PC-3 (cell line): ENCODE measurements at regions not wholly inside any gene's neighbourhood (a gene's known extent, or its start where the extent isn't known, plus 50 kb on each side); places are given as distances from the start of the nearest gene placed in this dataset.

ENCODE experiments used
- ATAC-seq: fragments of 200-7000 bp; cut with Tn5 transposase; 2 replicates; pipeline ENCODE4 v1.9.1; 2020; ENCODE audit warnings: mild to moderate bottlenecking, moderate library complexity
- BruUV-seq: library from RNA; stranded (reverse); fragments of 400-500 nt; replicated peaks from 2 replicates; lab custom pipeline; 2021; lab: Mats Ljungman, UMichigan
- CTCF ChIA-PET: fragments of 300-600 bp; sonication (Branson Sonifier 250); formaldehyde crosslinking; loops from one replicate; lab custom pipeline; 2022; ENCODE audit warnings: antibody characterized with exemption; lab: Charles Lee
- POLR2A ChIA-PET: fragments of 300-600 bp; sonication (Branson Sonifier 250); formaldehyde crosslinking; loops from one replicate; lab custom pipeline; 2022; ENCODE audit warnings: antibody characterized with exemption; ENCODE audit not compliant: unreplicated experiment; lab: Charles Lee
- DNase-seq: peaks from one replicate; pipeline ENCODE4 v3.0.0-alpha.2; 2015
- H2AFZ ChIP-seq: fragments of 300-600 bp; sonication (generic); 2 replicates; pipeline ENCODE4 v1.6.0; 2016; ENCODE audit warnings: antibody characterized with exemption, low read length
- H3F3A ChIP-seq: fragments of 300-600 bp; sonication (generic); one replicate; pipeline ENCODE4 v1.6.0; 2017; ENCODE audit warnings: antibody characterized with exemption, low read length, control low read depth, mild to moderate bottlenecking; ENCODE audit not compliant: unreplicated experiment
- H3K27ac ChIP-seq: fragments of 300-600 bp; sonication (generic); 2 replicates; pipeline ENCODE4 v1.5.1; 2016; ENCODE audit warnings: mild to moderate bottlenecking, low read length
- H3K27me3 ChIP-seq: fragments of 300-600 bp; sonication (generic); 2 replicates; pipeline ENCODE4 v1.6.1; 2016; ENCODE audit warnings: low read length, mixed read lengths
- H3K36me3 ChIP-seq: fragments of 300-600 bp; sonication (generic); 2 replicates; pipeline ENCODE4 v1.6.1; 2016; ENCODE audit warnings: low read depth, mixed run types, low read length, mixed read lengths
- H3K4me1 ChIP-seq: fragments of 300-600 bp; sonication (generic); 2 replicates; pipeline ENCODE4 v1.5.1; 2016; ENCODE audit warnings: low read length; ENCODE audit not compliant: insufficient read depth
- H3K4me2 ChIP-seq: fragments of 300-600 bp; sonication (generic); 2 replicates; pipeline ENCODE4 v1.6.0; 2016; ENCODE audit warnings: low read length
- H3K4me3 ChIP-seq: fragments of 300-600 bp; sonication (generic); 2 replicates; pipeline ENCODE4 v1.5.1; 2016; ENCODE audit warnings: mild to moderate bottlenecking, low read length, mixed read lengths
- H3K79me2 ChIP-seq: fragments of 300-600 bp; sonication (generic); 2 replicates; pipeline ENCODE4 v1.6.1; 2017; ENCODE audit warnings: low read length, mixed read lengths
- H3K9ac ChIP-seq: fragments of 300-600 bp; sonication (generic); 2 replicates; pipeline ENCODE4 v1.6.0; 2016; ENCODE audit warnings: mild to moderate bottlenecking, low read length
- H3K9me2 ChIP-seq: fragments of 300-600 bp; sonication (generic); replicated peaks from 2 replicates; pipeline ENCODE4 v1.6.1; 2016; ENCODE audit warnings: mixed run types, low read length, mixed read lengths
- H3K9me3 ChIP-seq: fragments of 300-600 bp; sonication (generic); 2 replicates; pipeline ENCODE4 v1.6.1; 2016; ENCODE audit warnings: low read length, mixed read lengths
- H4K20me1 ChIP-seq: fragments of 300-600 bp; sonication (generic); 2 replicates; pipeline ENCODE4 v1.6.1; 2016; ENCODE audit warnings: low read length, mixed read lengths
- CTCF ChIP-seq: fragments of 300-600 bp; sonication (generic); conservative IDR thresholded peaks from 2 replicates; pipeline ENCODE4 v1.5.1; 2017; ENCODE audit warnings: antibody characterized with exemption, low read depth, mild to moderate bottlenecking, low read length
- EZH2 ChIP-seq: fragments of 300-600 bp; sonication (generic); IDR thresholded peaks from one replicate; pipeline ENCODE4 v1.6.1; 2017; ENCODE audit warnings: antibody characterized with exemption, mild to moderate bottlenecking, low read length; ENCODE audit not compliant: unreplicated experiment
- EZH2phosphoT487 ChIP-seq: fragments of 300-600 bp; sonication (generic); IDR thresholded peaks from 2 replicates; pipeline ENCODE4 v1.6.1; 2018; ENCODE audit warnings: mild to moderate bottlenecking, antibody characterized with exemption, low read length, borderline replicate concordance
- intact Hi-C: fragments of 100-400 bp; cut with micrococcal nuclease; formaldehyde crosslinking; loops from 2 replicates; pipeline ENCODE4 v1.9.0; 2023

GRCh38 chr20:11843289-11843688 lies 74.4 kb upstream of the BTBD3 start:
- no peak overlapping the region for H3K27ac ChIP-seq
- no peak overlapping the region for H3K9ac ChIP-seq
- BruUV-seq, result no TSS peak
- no peaks in the 10 kb centered on the region for H4K20me1 ChIP-seq
- no peak for DNase-seq
- H3K4me3 ChIP-seq, result no peak overlapping the region
- H2AFZ ChIP-seq, result no peak overlapping the region
- CTCF ChIA-PET, result no interaction called here
- H3K4me2 ChIP-seq, result no peak overlapping the region
- no peaks in the 10 kb centered on the region for H3K27me3 ChIP-seq
- no peaks in the 10 kb centered on the region for H3F3A ChIP-seq
- no peak for TF ChIP-seq EZH2phosphoT487
- no peak for TF ChIP-seq CTCF
- TF ChIP-seq EZH2, result no peak
- POLR2A ChIA-PET, result no interaction called here
- intact Hi-C loops, result no loop called here
- no peaks in the 10 kb centered on the region for H3K36me3 ChIP-seq
- H3K79me2 ChIP-seq, result no peaks in the 10 kb centered on the region
- no peaks in the 10 kb centered on the region for H3K9me2 ChIP-seq
- H3K9me3 ChIP-seq, result no peaks in the 10 kb centered on the region
- peaks cover 11% of the 10 kb centered on the region for H3K4me1 ChIP-seq
- no peak for ATAC-seq

GRCh38 chr20:11844691-11845090 lies 73.0 kb upstream of the BTBD3 start:
- no peak overlapping the region for H3K9ac ChIP-seq
- BruUV-seq, result no TSS peak
- no peaks in the 10 kb centered on the region for H4K20me1 ChIP-seq
- TF ChIP-seq CTCF, result no peak
- no peak for TF ChIP-seq EZH2phosphoT487
- no peak for TF ChIP-seq EZH2
- no peaks in the 10 kb centered on the region for H3K79me2 ChIP-seq
- no peak overlapping the region for H3K27ac ChIP-seq
- intact Hi-C loops, result no loop called here
- peaks cover 25% of the 10 kb centered on the region for H3K4me1 ChIP-seq
- H3K9me2 ChIP-seq, result no peaks in the 10 kb centered on the region
- H3K36me3 ChIP-seq, result no peaks in the 10 kb centered on the region
- H2AFZ ChIP-seq, result no peak overlapping the region
- CTCF ChIA-PET, result no interaction called here
- H3K4me3 ChIP-seq, result no peak overlapping the region
- POLR2A ChIA-PET, result no interaction called here
- no peak overlapping the region for H3K4me2 ChIP-seq
- DNase-seq, result no peak
- H3F3A ChIP-seq, result no peaks in the 10 kb centered on the region
- no peak for ATAC-seq
- H3K9me3 ChIP-seq, result no peaks in the 10 kb centered on the region
- no peaks in the 10 kb centered on the region for H3K27me3 ChIP-seq

GRCh38 chr20:11845340-11845739 lies 72.4 kb upstream of the BTBD3 start:
- peaks cover 31% of the 10 kb centered on the region for H3K4me1 ChIP-seq

More at GRCh38 chr20:11845340-11845739, 72.4 kb upstream of the BTBD3 start:
- H3K27ac ChIP-seq, result no peak overlapping the region
- H4K20me1 ChIP-seq, result no peaks in the 10 kb centered on the region
- no peak overlapping the region for H2AFZ ChIP-seq
- intact Hi-C loops, result no loop called here
- POLR2A ChIA-PET, result no interaction called here
- no peak overlapping the region for H3K9ac ChIP-seq
- CTCF ChIA-PET, result no interaction called here
- H3K9me3 ChIP-seq, result no peaks in the 10 kb centered on the region
- no peaks in the 10 kb centered on the region for H3K36me3 ChIP-seq
- no peak for DNase-seq
- no peak overlapping the region for H3K4me3 ChIP-seq
- H3K9me2 ChIP-seq, result no peaks in the 10 kb centered on the region
- H3K27me3 ChIP-seq, result no peaks in the 10 kb centered on the region
- H3K79me2 ChIP-seq, result no peaks in the 10 kb centered on the region
- BruUV-seq, result no TSS peak
- ATAC-seq, result no peak
- no peaks in the 10 kb centered on the region for H3F3A ChIP-seq
- no peak overlapping the region for H3K4me2 ChIP-seq
- TF ChIP-seq CTCF (no peak), EZH2phosphoT487 (no peak)
